HG02571 (cell line): ENCODE measurements at regions not wholly inside any gene's neighbourhood (a gene's known extent, or its start where the extent isn't known, plus 50 kb on each side); places are given as distances from the start of the nearest gene placed in this dataset.

ENCODE experiments used
- ATAC-seq: cut with Tn5 transposase; IDR thresholded peaks from one replicate; pipeline ENCODE4 v1.9.1; 2021; ENCODE audit warnings: mild to moderate bottlenecking, moderate library complexity; ENCODE audit not compliant: unreplicated experiment

- no peak for ATAC-seq
Measured at GRCh38 chr20:20765696-20766365, 53.4 kb upstream of the RALGAPA2 start.

GRCh38 chr20:20763650-20764049 lies 51.2 kb upstream of the RALGAPA2 start:
- ATAC-seq: no peak
